ENCODE measurements at regions not wholly inside any gene's neighbourhood (a gene's known extent, or its start where the extent isn't known, plus 50 kb on each side); places are given as distances from the start of the nearest gene placed in this dataset.

- TF ChIP-seq POLR2A (IDR thresholded peaks at IDR 0.05) (no peak), CTCF (IDR thresholded peaks at IDR 0.05 in 8 of 11, conservative IDR thresholded peaks at IDR 0.05 in 3 of 11) (no peak)
These were observed 114.5 kb upstream of the DYRK2 start for GRCh38 chr12:67534046-67534445.

Measured in spleen (tissue), 7 donors.